ENCODE measurements at regions not wholly inside any gene's neighbourhood (a gene's known extent, or its start where the extent isn't known, plus 50 kb on each side); places are given as distances from the start of the nearest gene placed in this dataset.
"Not testable (repeated sequence)": the region's sequence is repeated elsewhere in the genome, so short reads cannot be mapped to it uniquely, and the experiment has no call there.

GRCh38 chr18:8901019-8901418, 195.7 kb downstream of the MTCL1 start:
- Mint-ChIP-seq H3K9me3 (peaks cover 23% of the 10 kb centered on the region), H3K4me1 (no peaks in the 10 kb centered on the region), H3K27me3 (peaks cover 75% of the 10 kb centered on the region), H3K4me3 (no peak overlapping the region), H3K36me3 (ENCODE audit: insufficient read depth) (no peaks in the 10 kb centered on the region), H3K27ac (ENCODE audit: low read depth) (no peak overlapping the region)
- ATAC-seq (replicated peaks; ENCODE audit: extremely low read depth, poor library complexity, severe bottlenecking) = no peak
- no peak for DNase-seq (ENCODE audit: low spot score in 2 of 2)

GRCh38 chr18:8904316-8904715, 198.2 kb upstream of the NDUFV2 start:
- Mint-ChIP-seq H3K4me1 (no peaks in the 10 kb centered on the region), H3K27ac (ENCODE audit: low read depth) (no peak overlapping the region), H3K27me3 (peaks cover 58% of the 10 kb centered on the region), H3K36me3 (ENCODE audit: insufficient read depth) (no peaks in the 10 kb centered on the region), H3K9me3 (peaks cover 23% of the 10 kb centered on the region), H3K4me3 (no peak overlapping the region)
- DNase-seq (ENCODE audit: low spot score in 2 of 2) (no peak), ATAC-seq (replicated peaks; ENCODE audit: extremely low read depth, poor library complexity, severe bottlenecking) (no peak)

DNA sequence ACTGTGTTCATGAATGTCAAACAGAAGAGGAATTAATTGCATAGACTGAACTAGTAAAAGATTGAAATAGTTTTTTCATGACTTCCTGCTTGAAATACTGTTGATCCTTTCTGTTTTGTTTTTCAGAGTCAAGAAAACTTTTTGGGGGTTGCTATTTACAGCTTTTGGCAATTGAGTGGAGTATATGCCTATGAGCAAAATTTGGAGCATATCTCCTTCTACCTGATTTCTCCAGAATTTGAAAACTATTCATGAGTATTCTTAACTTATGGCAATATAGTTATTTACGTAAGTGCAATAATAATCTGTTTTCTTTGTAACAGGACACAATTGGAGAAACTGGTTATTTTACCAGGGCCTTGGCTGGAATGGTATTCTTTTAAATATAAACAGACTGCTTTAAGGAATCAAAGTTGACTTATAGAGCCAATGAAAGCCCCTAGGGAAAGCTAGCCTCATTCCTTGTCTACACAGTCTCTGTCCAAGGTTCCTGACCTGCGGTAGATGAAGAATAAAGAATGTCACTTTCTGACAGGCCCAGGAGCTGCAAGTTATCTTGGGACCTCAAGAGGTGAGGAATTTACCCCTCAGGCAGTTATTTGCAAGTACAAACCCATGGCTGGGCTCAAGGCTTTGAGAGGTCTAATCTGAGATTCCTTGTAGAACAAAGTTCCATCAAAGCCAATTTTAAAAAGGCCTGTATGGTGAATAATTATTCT, 193.5 kb upstream of the NDUFV2 start:
- H3K9me3 Mint-ChIP-seq = peaks cover 12% of the 10 kb centered on the region
- no peaks in the 10 kb centered on the region for H3K4me1 Mint-ChIP-seq
- DNase-seq (ENCODE audit: low spot score in 2 of 2) (no peak), ATAC-seq (replicated peaks; ENCODE audit: extremely low read depth, poor library complexity, severe bottlenecking) (no peak)
- H3K27me3 Mint-ChIP-seq = peaks cover 22% of the 10 kb centered on the region
- H3K36me3 Mint-ChIP-seq (ENCODE audit: insufficient read depth) = no peaks in the 10 kb centered on the region
- no peak overlapping the region for H3K4me3 Mint-ChIP-seq
- H3K27ac Mint-ChIP-seq (ENCODE audit: low read depth) = no peak overlapping the region

GRCh38 chr18:8910186-8910822, 192.2 kb upstream of the NDUFV2 start:
- H3K27ac Mint-ChIP-seq (ENCODE audit: low read depth) = no peak overlapping the region
- ATAC-seq (replicated peaks; ENCODE audit: extremely low read depth, poor library complexity, severe bottlenecking) (no peak), DNase-seq (ENCODE audit: low spot score in 2 of 2) (no peak)
- peaks cover 22% of the 10 kb centered on the region for H3K27me3 Mint-ChIP-seq
- H3K4me3 Mint-ChIP-seq = no peak overlapping the region
- no peaks in the 10 kb centered on the region for H3K36me3 Mint-ChIP-seq (ENCODE audit: insufficient read depth)
- no peaks in the 10 kb centered on the region for H3K4me1 Mint-ChIP-seq
- peaks cover 12% of the 10 kb centered on the region for H3K9me3 Mint-ChIP-seq

GRCh38 chr18:8910843-8911242, 191.7 kb upstream of the NDUFV2 start:
- H3K27ac Mint-ChIP-seq (ENCODE audit: low read depth) = no peak overlapping the region
- H3K27me3 Mint-ChIP-seq = peaks cover 22% of the 10 kb centered on the region
- no peaks in the 10 kb centered on the region for H3K4me1 Mint-ChIP-seq
- no peak for DNase-seq (ENCODE audit: low spot score in 2 of 2)
- ATAC-seq (replicated peaks; ENCODE audit: extremely low read depth, poor library complexity, severe bottlenecking) = no peak
- H3K9me3 Mint-ChIP-seq = peaks cover 10% of the 10 kb centered on the region
- no peaks in the 10 kb centered on the region for H3K36me3 Mint-ChIP-seq (ENCODE audit: insufficient read depth)
- H3K4me3 Mint-ChIP-seq = no peak overlapping the region

DNA sequence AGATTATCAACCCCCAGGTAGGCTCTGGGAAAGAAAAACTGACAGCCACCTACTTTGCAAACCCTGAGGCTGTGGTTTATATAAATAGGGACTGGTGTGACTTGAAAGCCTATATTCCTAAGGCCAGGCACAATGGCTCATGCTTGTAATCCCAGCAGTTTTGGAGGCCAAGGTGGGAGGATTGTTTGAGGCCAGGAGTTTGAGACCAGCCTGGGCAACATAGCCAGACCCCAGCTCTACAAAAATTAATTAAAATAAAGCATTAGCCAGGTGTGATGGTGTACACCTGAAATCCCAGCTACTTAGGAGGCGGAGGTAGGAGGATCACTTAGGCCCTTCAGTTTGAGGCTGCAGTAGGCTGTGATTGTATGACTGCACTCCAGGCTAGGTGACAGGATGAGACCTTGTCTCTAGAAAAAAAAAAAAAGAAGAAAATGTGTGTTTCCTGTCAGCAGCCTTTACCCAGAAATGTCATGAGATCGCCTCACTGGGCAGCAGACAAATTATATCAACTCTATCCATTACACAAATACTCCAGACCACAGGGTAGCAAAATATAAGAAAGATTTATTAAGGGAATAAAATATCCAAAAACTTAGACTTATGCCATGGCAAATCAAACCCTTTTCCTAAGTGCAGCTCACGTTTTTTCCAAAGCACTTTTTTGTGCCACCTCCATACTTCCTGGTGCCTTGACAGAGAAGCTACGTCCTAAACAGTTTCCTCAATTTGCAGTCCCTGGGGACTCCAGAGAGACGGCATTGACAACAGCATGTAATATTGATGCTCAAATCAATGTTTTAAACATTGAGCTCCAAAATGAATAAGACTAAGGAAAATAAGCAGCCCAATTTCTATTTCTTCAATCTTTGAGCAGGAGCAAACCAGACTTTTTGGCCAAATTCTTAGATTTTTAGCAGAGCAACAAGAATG, 190.8 kb upstream of the NDUFV2 start:
- H3K4me1 Mint-ChIP-seq = no peaks in the 10 kb centered on the region
- DNase-seq (ENCODE audit: low spot score in 2 of 2) (no peak), ATAC-seq (replicated peaks; ENCODE audit: extremely low read depth, poor library complexity, severe bottlenecking) (no peak)
- H3K27me3 Mint-ChIP-seq = peaks cover 22% of the 10 kb centered on the region
- H3K4me3 Mint-ChIP-seq = no peak overlapping the region
- H3K36me3 Mint-ChIP-seq (ENCODE audit: insufficient read depth) = no peaks in the 10 kb centered on the region
- peaks cover 10% of the 10 kb centered on the region for H3K9me3 Mint-ChIP-seq
- H3K27ac Mint-ChIP-seq (ENCODE audit: low read depth) = no peak overlapping the region

DNA sequence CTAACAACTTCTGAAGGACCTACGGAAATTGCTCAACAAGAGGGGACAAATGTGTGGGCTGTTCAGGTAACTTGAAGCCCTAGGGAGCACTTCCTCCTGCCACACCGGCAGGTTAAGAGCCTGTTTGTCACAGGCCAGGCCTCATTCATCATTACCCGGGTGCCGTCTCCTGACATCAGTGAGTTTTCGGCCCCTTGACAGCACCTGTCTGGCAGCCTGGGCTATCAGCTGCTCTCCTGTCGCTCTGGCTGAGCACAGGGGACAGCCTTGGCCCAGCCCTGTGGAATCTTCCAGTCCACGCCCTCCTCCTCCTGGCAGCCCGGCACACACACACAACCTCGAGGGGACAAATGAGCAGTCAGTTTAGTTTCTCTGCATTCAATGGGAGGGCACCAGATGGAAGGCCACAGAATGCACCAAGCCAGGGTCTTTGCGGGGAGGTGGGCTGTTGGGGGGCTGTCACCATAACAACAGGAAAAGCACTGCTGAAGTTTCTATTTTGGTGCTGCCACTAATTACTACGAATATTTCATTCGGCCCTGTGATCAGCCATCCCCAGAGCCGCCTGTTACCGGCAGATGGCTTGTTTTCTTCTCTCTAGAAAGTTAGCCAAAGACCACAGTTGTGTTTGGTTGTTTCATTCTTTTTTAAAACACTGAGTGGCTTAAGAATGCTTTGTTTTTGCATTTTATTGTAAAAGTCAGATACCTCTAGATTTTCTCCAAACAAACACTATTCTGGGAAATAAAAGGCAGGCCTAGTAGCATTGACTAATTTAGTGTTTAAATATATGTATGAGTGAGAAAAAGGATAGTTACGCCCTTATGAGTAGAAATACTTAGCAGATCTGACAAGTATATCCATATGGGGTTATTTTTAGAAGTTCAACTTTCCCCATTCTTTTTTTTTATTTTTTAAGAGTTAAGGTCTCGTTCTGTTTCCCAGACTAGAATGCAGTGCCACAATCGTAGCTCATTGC, 189.9 kb upstream of the NDUFV2 start:
- Mint-ChIP-seq H3K36me3 (ENCODE audit: insufficient read depth) (no peaks in the 10 kb centered on the region), H3K4me1 (no peaks in the 10 kb centered on the region), H3K27me3 (peaks cover 22% of the 10 kb centered on the region), H3K27ac (ENCODE audit: low read depth) (no peak overlapping the region), H3K9me3 (peaks cover 10% of the 10 kb centered on the region), H3K4me3 (no peak overlapping the region)
- no peak for DNase-seq (ENCODE audit: low spot score in 2 of 2)
- ATAC-seq (replicated peaks; ENCODE audit: extremely low read depth, poor library complexity, severe bottlenecking) = no peak

DNA sequence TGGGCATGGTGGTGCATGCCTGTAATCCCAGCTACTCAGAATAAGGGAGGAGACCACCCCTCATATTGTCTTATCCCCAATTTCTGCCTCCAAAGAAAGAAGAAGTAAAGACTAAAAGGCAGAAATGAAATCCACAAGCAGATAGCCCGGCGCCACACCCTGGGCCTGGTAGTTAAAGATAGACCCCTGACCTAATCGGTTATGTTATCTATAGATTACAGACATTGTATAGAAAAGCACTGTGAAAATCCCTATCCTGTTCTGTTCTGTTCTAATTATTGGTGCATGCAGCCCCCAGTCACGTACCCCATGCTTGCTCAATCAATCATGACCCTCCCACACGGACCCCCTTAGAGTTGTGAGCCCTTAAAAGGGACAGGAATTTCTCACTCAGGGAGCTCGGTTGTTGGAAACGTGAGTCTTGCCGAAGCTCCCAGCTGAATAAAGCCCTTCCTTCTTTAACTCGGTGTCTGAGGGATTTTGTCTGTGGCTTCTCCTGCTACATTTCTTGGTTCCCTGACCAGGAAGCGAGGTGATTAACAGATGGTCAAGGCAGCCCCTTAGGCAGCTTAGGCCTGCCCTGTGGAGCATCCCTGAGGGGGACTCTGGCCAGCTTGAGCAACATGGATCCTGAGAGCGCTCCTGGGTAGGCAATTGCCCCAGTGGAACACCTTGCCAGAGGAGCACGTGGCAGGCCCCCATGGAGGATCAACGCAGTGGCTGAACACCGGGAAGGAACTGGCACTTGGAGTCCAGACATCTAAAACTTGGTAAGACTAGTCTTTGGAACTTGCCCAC, 188.7 kb upstream of the NDUFV2 start:
- Mint-ChIP-seq H3K27me3 (peaks cover 22% of the 10 kb centered on the region), H3K9me3 (peaks cover 10% of the 10 kb centered on the region)
- DNase-seq (ENCODE audit: low spot score in 2 of 2); H3K4me1 Mint-ChIP-seq; H3K27ac Mint-ChIP-seq (ENCODE audit: low read depth); ATAC-seq (replicated peaks; ENCODE audit: extremely low read depth, poor library complexity, severe bottlenecking); H3K36me3 Mint-ChIP-seq (ENCODE audit: insufficient read depth); H3K4me3 Mint-ChIP-seq: not testable (repeated sequence)

- not testable (repeated sequence) for H3K27ac Mint-ChIP-seq (ENCODE audit: low read depth); H3K4me3 Mint-ChIP-seq; H3K4me1 Mint-ChIP-seq; H3K36me3 Mint-ChIP-seq (ENCODE audit: insufficient read depth); DNase-seq (ENCODE audit: low spot score in 2 of 2); ATAC-seq (replicated peaks; ENCODE audit: extremely low read depth, poor library complexity, severe bottlenecking)
- Mint-ChIP-seq H3K27me3 (peaks cover 22% of the 10 kb centered on the region), H3K9me3 (peaks cover 10% of the 10 kb centered on the region)
Measured at GRCh38 chr18:8914404-8915264, 187.9 kb upstream of the NDUFV2 start.

- H3K27ac Mint-ChIP-seq (ENCODE audit: low read depth); DNase-seq (ENCODE audit: low spot score in 2 of 2); H3K9me3 Mint-ChIP-seq; H3K4me3 Mint-ChIP-seq; H3K27me3 Mint-ChIP-seq; H3K4me1 Mint-ChIP-seq; ATAC-seq (replicated peaks; ENCODE audit: extremely low read depth, poor library complexity, severe bottlenecking); H3K36me3 Mint-ChIP-seq (ENCODE audit: insufficient read depth): not testable (repeated sequence)
Measured at GRCh38 chr18:8920856-8921787, 181.4 kb upstream of the NDUFV2 start.
